Adipocyte (in vitro differentiated cells): ENCODE measurements at regions not wholly inside any gene's neighbourhood (a gene's known extent, or its start where the extent isn't known, plus 50 kb on each side); places are given as distances from the start of the nearest gene placed in this dataset.
A peak's percentile ranks its signal among the peaks of the same experiment; 100 is the strongest.
"Not testable (repeated sequence)": the region's sequence is repeated elsewhere in the genome, so short reads cannot be mapped to it uniquely, and the experiment has no call there.

Source experiments
- DNase-seq: peaks from one replicate; pipeline ENCODE4 v3.0.0-alpha.2; 2015; ENCODE audit warnings: low read depth
- H3K27me3 ChIP-seq: replicated peaks from 2 replicates; pipeline ENCODE4 v1.7.0; 2013; ENCODE audit warnings: mild to moderate bottlenecking, low read length, moderate library complexity; ENCODE audit not compliant: control insufficient read depth, insufficient read depth
- H3K36me3 ChIP-seq: 2 replicates; pipeline ENCODE4 v1.7.0; 2013; ENCODE audit warnings: low read length, mild to moderate bottlenecking, moderate library complexity; ENCODE audit not compliant: control insufficient read depth, insufficient read depth, severe bottlenecking
- H3K4me1 ChIP-seq: 2 replicates; pipeline ENCODE4 v1.7.0; 2013; ENCODE audit warnings: mild to moderate bottlenecking, low read length, moderate library complexity; ENCODE audit not compliant: control insufficient read depth, insufficient read depth
- H3K4me3 ChIP-seq: 2 replicates; pipeline ENCODE4 v1.7.0; 2013; ENCODE audit warnings: mild to moderate bottlenecking, low read length, moderate library complexity
- H3K9ac ChIP-seq: 2 replicates; pipeline ENCODE4 v1.7.0; 2013; ENCODE audit warnings: mild to moderate bottlenecking, low read length, moderate library complexity
- H3K9me3 ChIP-seq: 2 replicates; pipeline ENCODE4 v1.7.0; 2013; ENCODE audit warnings: mild to moderate bottlenecking, low read length, moderate library complexity; ENCODE audit not compliant: control insufficient read depth

GRCh38 chr14:88952901-88953300, 128.4 kb downstream of the TTC8 start:
- Histone ChIP-seq H3K27me3 (no peaks in the 10 kb centered on the region), H3K4me3 (no peak overlapping the region), H3K36me3 (no peaks in the 10 kb centered on the region), H3K9ac (no peak overlapping the region), H3K9me3 (peaks cover 23% of the 10 kb centered on the region), H3K4me1 (no peaks in the 10 kb centered on the region)
- DNase-seq: no peak

- H3K4me1 ChIP-seq: no peaks in the 10 kb centered on the region
- peaks cover 23% of the 10 kb centered on the region for H3K9me3 ChIP-seq
- H3K9ac ChIP-seq: no peak overlapping the region
- H3K27me3 ChIP-seq: no peaks in the 10 kb centered on the region
- DNase-seq: no peak
- no peaks in the 10 kb centered on the region for H3K36me3 ChIP-seq
- no peak overlapping the region for H3K4me3 ChIP-seq
Observed at GRCh38 chr14:88955455-88955854, 131.0 kb downstream of the TTC8 start.

- DNase-seq: no peak
- no peaks in the 10 kb centered on the region for H3K9me3 ChIP-seq
- H3K27me3 ChIP-seq: peaks cover 3% of the 10 kb centered on the region
- no peak overlapping the region for H3K9ac ChIP-seq
- no peaks in the 10 kb centered on the region for H3K4me1 ChIP-seq
- no peaks in the 10 kb centered on the region for H3K36me3 ChIP-seq
- H3K4me3 ChIP-seq: no peak overlapping the region
Observed at GRCh38 chr14:88960496-88960895, 136.0 kb downstream of the TTC8 start.

GRCh38 chr14:88961214-88961613, 136.8 kb downstream of the TTC8 start:
- H3K36me3 ChIP-seq: no peaks in the 10 kb centered on the region
- no peak overlapping the region for H3K4me3 ChIP-seq
- no peak for DNase-seq
- no peaks in the 10 kb centered on the region for H3K9me3 ChIP-seq
- peaks cover 3% of the 10 kb centered on the region for H3K27me3 ChIP-seq
- H3K9ac ChIP-seq: no peak overlapping the region
- H3K4me1 ChIP-seq: no peaks in the 10 kb centered on the region

- Histone ChIP-seq H3K4me3 (no peak overlapping the region), H3K9me3 (no peaks in the 10 kb centered on the region), H3K36me3 (no peaks in the 10 kb centered on the region), H3K4me1 (no peaks in the 10 kb centered on the region), H3K9ac (no peak overlapping the region), H3K27me3 (peaks cover 3% of the 10 kb centered on the region)
- no peak for DNase-seq
Observed at GRCh38 chr14:88962356-88962755, 137.9 kb downstream of the TTC8 start.

- Histone ChIP-seq H3K36me3 (no peaks in the 10 kb centered on the region), H3K9me3 (no peaks in the 10 kb centered on the region), H3K9ac (no peak overlapping the region), H3K4me1 (no peaks in the 10 kb centered on the region), H3K4me3 (no peak overlapping the region), H3K27me3 (peaks cover 14% of the 10 kb centered on the region)
- no peak for DNase-seq
Observed at GRCh38 chr14:88967299-88967698, 142.8 kb downstream of the TTC8 start.

GRCh38 chr14:88975043-88975830, 150.8 kb downstream of the TTC8 start:
- peaks cover 19% of the 10 kb centered on the region for H3K27me3 ChIP-seq
- no peaks in the 10 kb centered on the region for H3K9me3 ChIP-seq
- no peak overlapping the region for H3K4me3 ChIP-seq
- no peak overlapping the region for H3K9ac ChIP-seq
- H3K36me3 ChIP-seq: no peaks in the 10 kb centered on the region
- no peak for DNase-seq
- no peaks in the 10 kb centered on the region for H3K4me1 ChIP-seq

- Histone ChIP-seq H3K9ac (no peak overlapping the region), H3K36me3 (no peaks in the 10 kb centered on the region), H3K9me3 (no peaks in the 10 kb centered on the region), H3K4me1 (no peaks in the 10 kb centered on the region), H3K27me3 (peaks cover 19% of the 10 kb centered on the region), H3K4me3 (no peak overlapping the region)
- DNase-seq: no peak
Observed at GRCh38 chr14:88975926-88976325, 151.5 kb downstream of the TTC8 start.

GRCh38 chr14:88980907-88981306, 156.5 kb downstream of the TTC8 start:
- not testable (repeated sequence) for H3K4me1 ChIP-seq, H3K9ac ChIP-seq, H3K4me3 ChIP-seq, H3K36me3 ChIP-seq, H3K9me3 ChIP-seq, DNase-seq
- H3K27me3 ChIP-seq: peaks cover 12% of the 10 kb centered on the region

- Histone ChIP-seq H3K9me3 (peaks cover 6% of the 10 kb centered on the region), H3K4me3 (no peak overlapping the region), H3K9ac (no peak overlapping the region), H3K4me1 (peaks cover 5% of the 10 kb centered on the region), H3K27me3 (peaks cover 12% of the 10 kb centered on the region), H3K36me3 (no peaks in the 10 kb centered on the region)
- DNase-seq: no peak
Observed at GRCh38 chr14:88981948-88982347, 157.5 kb downstream of the TTC8 start.

GRCh38 chr14:88983755-88984154, 159.3 kb downstream of the TTC8 start:
- H3K36me3 ChIP-seq: no peaks in the 10 kb centered on the region
- H3K9ac ChIP-seq: no peak overlapping the region
- DNase-seq: peak; percentile 61
- H3K9me3 ChIP-seq: peaks cover 13% of the 10 kb centered on the region
- H3K4me1 ChIP-seq: peaks cover 5% of the 10 kb centered on the region
- no peak overlapping the region for H3K4me3 ChIP-seq
- H3K27me3 ChIP-seq: peaks cover 5% of the 10 kb centered on the region

- no peak overlapping the region for H3K9ac ChIP-seq
- peaks cover 13% of the 10 kb centered on the region for H3K9me3 ChIP-seq
- no peaks in the 10 kb centered on the region for H3K36me3 ChIP-seq
- no peaks in the 10 kb centered on the region for H3K27me3 ChIP-seq
- no peak overlapping the region for H3K4me3 ChIP-seq
- DNase-seq: no peak
- H3K4me1 ChIP-seq: peaks cover 5% of the 10 kb centered on the region
Observed at GRCh38 chr14:88985654-88986053, 161.2 kb downstream of the TTC8 start.
